ENCODE measurements at regions not wholly inside any gene's neighbourhood (a gene's known extent, or its start where the extent isn't known, plus 50 kb on each side); places are given as distances from the start of the nearest gene placed in this dataset.

DNA sequence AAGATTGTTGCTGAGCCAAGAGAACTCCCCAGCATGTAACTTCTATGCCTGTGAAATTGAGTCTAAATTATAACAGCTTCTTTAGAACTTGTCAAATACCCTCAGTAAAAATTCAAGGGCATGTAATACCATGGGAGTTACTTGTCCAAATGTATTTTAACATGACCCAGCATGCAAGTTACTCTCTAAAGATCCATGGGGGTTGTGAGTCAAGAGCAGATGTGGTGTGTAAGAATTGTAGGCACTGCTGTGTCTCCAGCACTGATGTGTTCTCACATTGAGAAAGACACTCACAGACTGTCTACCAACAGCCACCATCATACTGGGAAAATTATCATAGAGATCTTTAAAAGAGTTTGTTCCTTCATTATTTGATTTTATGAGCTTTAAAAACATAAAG, 237.4 kb upstream of the IL1RAPL1 start:
- TF ChIP-seq, protein P1, sequence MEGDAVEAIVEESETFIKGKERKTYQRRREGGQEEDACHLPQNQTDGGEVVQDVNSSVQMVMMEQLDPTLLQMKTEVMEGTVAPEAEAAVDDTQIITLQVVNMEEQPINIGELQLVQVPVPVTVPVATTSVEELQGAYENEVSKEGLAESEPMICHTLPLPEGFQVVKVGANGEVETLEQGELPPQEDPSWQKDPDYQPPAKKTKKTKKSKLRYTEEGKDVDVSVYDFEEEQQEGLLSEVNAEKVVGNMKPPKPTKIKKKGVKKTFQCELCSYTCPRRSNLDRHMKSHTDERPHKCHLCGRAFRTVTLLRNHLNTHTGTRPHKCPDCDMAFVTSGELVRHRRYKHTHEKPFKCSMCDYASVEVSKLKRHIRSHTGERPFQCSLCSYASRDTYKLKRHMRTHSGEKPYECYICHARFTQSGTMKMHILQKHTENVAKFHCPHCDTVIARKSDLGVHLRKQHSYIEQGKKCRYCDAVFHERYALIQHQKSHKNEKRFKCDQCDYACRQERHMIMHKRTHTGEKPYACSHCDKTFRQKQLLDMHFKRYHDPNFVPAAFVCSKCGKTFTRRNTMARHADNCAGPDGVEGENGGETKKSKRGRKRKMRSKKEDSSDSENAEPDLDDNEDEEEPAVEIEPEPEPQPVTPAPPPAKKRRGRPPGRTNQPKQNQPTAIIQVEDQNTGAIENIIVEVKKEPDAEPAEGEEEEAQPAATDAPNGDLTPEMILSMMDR (IDR thresholded peaks at IDR 0.05; ENCODE audit: insufficient read depth, low read length, poor library complexity, severe bottlenecking): no peak

DNA sequence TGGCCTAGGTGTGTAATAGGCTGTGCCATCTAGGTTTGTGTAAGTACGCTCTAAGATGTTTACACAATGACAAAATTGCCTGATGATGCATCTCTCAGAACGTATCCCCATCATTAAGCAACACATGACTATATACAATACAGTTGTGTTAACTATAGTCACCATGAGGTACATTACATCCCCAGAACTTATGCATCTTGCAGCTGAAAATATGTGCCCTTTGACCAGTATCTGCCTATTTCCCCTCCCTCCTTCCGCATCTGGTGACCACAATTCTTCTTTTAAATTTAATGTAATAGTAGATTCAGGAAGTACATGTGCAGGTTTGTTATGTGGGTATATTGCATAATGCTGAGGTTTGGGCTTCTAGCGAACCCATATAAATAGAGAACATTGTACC, 239.8 kb upstream of the IL1RAPL1 start:
- no peak overlapping the region for H3K4me3 ChIP-seq (replicated peaks; ENCODE audit: low read depth, low read length)
- no peak for DNase-seq (ENCODE audit: extremely low read depth, insufficient read length)
- TF ChIP-seq, protein P1 (IDR thresholded peaks at IDR 0.05; ENCODE audit: insufficient read depth, low read length, poor library complexity, severe bottlenecking): no peak
- H3K36me3 ChIP-seq (ENCODE audit: control insufficient read depth, insufficient read depth, low read length): no peaks in the 10 kb centered on the region
- H3K27me3 ChIP-seq (replicated peaks; ENCODE audit: control insufficient read depth, insufficient read depth, low read length): no peaks in the 10 kb centered on the region

More for the DNA sequence above, 237.4 kb upstream of the IL1RAPL1 start:
- Histone ChIP-seq H3K27me3 (replicated peaks; ENCODE audit: control insufficient read depth, insufficient read depth, low read length) (no peaks in the 10 kb centered on the region), H3K4me3 (replicated peaks; ENCODE audit: low read depth, low read length) (no peak overlapping the region), H3K36me3 (ENCODE audit: control insufficient read depth, insufficient read depth, low read length) (no peaks in the 10 kb centered on the region)
- DNase-seq (ENCODE audit: extremely low read depth, insufficient read length): no peak

DNA sequence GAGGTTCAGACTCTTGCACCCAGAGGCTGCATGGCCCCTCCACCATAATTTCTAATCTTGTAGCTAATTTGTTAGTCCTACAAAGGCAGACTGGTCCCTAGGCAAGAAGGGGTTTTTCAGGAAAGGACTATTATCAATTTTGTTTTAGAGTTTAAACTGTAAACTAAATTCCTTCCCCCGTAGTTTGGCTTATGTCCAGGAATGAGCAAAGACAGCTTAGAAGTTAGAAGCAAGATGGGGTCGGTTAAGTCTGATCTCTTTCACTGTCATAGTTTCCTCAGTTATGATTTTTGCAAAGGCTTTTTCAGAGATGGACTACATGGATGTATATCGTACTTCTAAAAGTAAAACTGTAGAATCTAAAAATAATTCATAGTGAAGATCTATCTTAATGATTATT, 258.1 kb upstream of the IL1RAPL1 start:
- no peak overlapping the region for H3K4me3 ChIP-seq (replicated peaks; ENCODE audit: low read depth, low read length)
- DNase-seq (ENCODE audit: extremely low read depth, insufficient read length): no peak
- no peaks in the 10 kb centered on the region for H3K27me3 ChIP-seq (replicated peaks; ENCODE audit: control insufficient read depth, insufficient read depth, low read length)
- TF ChIP-seq, protein P1 (IDR thresholded peaks at IDR 0.05; ENCODE audit: insufficient read depth, low read length, poor library complexity, severe bottlenecking): no peak
- H3K36me3 ChIP-seq (ENCODE audit: control insufficient read depth, insufficient read depth, low read length): no peaks in the 10 kb centered on the region

DNA sequence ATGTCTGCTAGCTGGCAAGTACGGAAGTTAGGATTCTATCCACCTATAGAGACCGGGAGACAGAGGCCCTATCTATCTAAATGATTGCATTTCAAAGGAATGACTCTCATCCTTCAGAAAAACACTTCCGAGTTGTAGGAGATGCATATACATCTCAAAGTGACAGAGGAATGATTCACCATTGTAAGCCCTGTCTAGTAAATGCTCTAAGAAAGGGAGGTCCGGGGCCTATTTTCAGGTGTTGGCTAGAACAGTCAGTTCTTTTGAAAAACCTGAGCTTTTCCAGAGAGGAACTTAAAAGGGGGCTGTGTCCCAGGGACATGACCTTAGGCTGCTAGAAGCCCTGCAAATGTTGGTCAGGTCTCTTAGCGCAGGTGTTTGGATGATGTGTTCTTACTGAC, 262.9 kb upstream of the IL1RAPL1 start:
- DNase-seq (ENCODE audit: extremely low read depth, insufficient read length): no peak
- Histone ChIP-seq H3K4me3 (replicated peaks; ENCODE audit: low read depth, low read length) (no peak overlapping the region), H3K27me3 (replicated peaks; ENCODE audit: control insufficient read depth, insufficient read depth, low read length) (no peaks in the 10 kb centered on the region), H3K36me3 (ENCODE audit: control insufficient read depth, insufficient read depth, low read length) (no peaks in the 10 kb centered on the region)
- TF ChIP-seq, protein P1 (IDR thresholded peaks at IDR 0.05; ENCODE audit: insufficient read depth, low read length, poor library complexity, severe bottlenecking): no peak

DNA sequence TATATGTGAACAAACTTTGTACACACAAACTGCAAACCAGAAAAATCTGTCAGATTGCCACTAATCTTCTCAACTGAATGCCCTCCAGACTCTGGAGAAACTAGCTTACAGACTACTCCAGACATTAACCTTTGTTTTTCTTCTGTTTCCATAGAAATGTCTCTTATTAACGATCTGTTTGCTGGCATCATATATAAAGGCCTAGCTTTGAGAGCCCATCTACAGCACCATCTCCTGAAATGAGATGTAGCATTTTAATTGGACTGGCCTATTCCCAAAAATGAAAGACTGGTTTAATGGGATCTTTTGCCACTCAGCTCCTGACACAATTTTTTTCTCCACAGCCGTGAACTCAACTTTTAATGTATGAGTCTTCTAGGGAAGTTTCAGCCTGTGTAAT, 266.0 kb upstream of the IL1RAPL1 start:
- DNase-seq (ENCODE audit: extremely low read depth, insufficient read length): no peak
- H3K4me3 ChIP-seq (replicated peaks; ENCODE audit: low read depth, low read length): no peak overlapping the region

More for the DNA sequence above, 266.0 kb upstream of the IL1RAPL1 start:
- TF ChIP-seq, protein P1 (IDR thresholded peaks at IDR 0.05; ENCODE audit: insufficient read depth, low read length, poor library complexity, severe bottlenecking): no peak
- Histone ChIP-seq H3K36me3 (ENCODE audit: control insufficient read depth, insufficient read depth, low read length) (no peaks in the 10 kb centered on the region), H3K27me3 (replicated peaks; ENCODE audit: control insufficient read depth, insufficient read depth, low read length) (no peaks in the 10 kb centered on the region)
